AG20443 (cell line): ENCODE measurements at regions not wholly inside any gene's neighbourhood (a gene's known extent, or its start where the extent isn't known, plus 50 kb on each side); places are given as distances from the start of the nearest gene placed in this dataset.

Source experiments
- DNase-seq: peaks from one replicate; pipeline ENCODE4 v3.0.0; 2012; ENCODE audit warnings: low spot score, mixed read lengths

GRCh38 chr3:24843955-24844354 lies 349.3 kb upstream of the THRB start:
- no peak for DNase-seq

GRCh38 chr3:24845524-24846155 lies 351.0 kb upstream of the THRB start:
- no peak for DNase-seq

- no peak for DNase-seq
These were observed 351.7 kb upstream of the THRB start for GRCh38 chr3:24846286-24846860.

- no peak for DNase-seq
These were observed 355.6 kb upstream of the THRB start for GRCh38 chr3:24850245-24850644.

GRCh38 chr3:24853685-24854490 lies 359.2 kb upstream of the THRB start:
- DNase-seq: no peak

GRCh38 chr3:24854748-24855147 lies 360.1 kb upstream of the THRB start:
- DNase-seq: no peak

- DNase-seq: no peak
These were observed 363.3 kb upstream of the THRB start for GRCh38 chr3:24857945-24858344.

GRCh38 chr3:24863215-24863614 lies 368.6 kb upstream of the THRB start:
- DNase-seq: no peak

GRCh38 chr3:24867783-24868182 lies 373.1 kb upstream of the THRB start:
- no peak for DNase-seq

- DNase-seq: no peak
These were observed 386.6 kb upstream of the THRB start for GRCh38 chr3:24881239-24881638.

GRCh38 chr3:24886501-24886900 lies 391.9 kb upstream of the THRB start:
- DNase-seq: no peak

GRCh38 chr3:24890012-24890411 lies 395.4 kb upstream of the THRB start:
- no peak for DNase-seq

- DNase-seq: no peak
These were observed 404.7 kb upstream of the THRB start for GRCh38 chr3:24899373-24899772.

GRCh38 chr3:24899901-24900603 lies 405.4 kb upstream of the THRB start:
- DNase-seq: no peak

GRCh38 chr3:24905266-24905665 lies 410.6 kb upstream of the THRB start:
- DNase-seq: no peak

- no peak for DNase-seq
These were observed 412.5 kb upstream of the THRB start for GRCh38 chr3:24907106-24907505.

- DNase-seq: no peak
These were observed 416.4 kb upstream of the THRB start for GRCh38 chr3:24911076-24911475.

GRCh38 chr3:24915639-24916038 lies 421.0 kb upstream of the THRB start:
- no peak for DNase-seq

- no peak for DNase-seq
These were observed 423.3 kb upstream of the THRB start for GRCh38 chr3:24917908-24918307.

- no peak for DNase-seq
These were observed 428.9 kb upstream of the THRB start for GRCh38 chr3:24923570-24923969.

- DNase-seq: no peak
These were observed 434.9 kb upstream of the THRB start for GRCh38 chr3:24929521-24929920.

- no peak for DNase-seq
These were observed 438.8 kb upstream of the THRB start for GRCh38 chr3:24933401-24933800.

GRCh38 chr3:24936574-24936973 lies 441.9 kb upstream of the THRB start:
- DNase-seq: no peak
